Renal cortical epithelial cell (primary cell): ENCODE measurements at regions not wholly inside any gene's neighbourhood (a gene's known extent, or its start where the extent isn't known, plus 50 kb on each side); places are given as distances from the start of the nearest gene placed in this dataset.
A peak's percentile ranks its signal among the peaks of the same experiment; 100 is the strongest.

Source experiments
- DNase-seq: peaks from one replicate; pipeline ENCODE4 v3.0.0-alpha.2; 2011; ENCODE audit warnings: low read depth

DNA sequence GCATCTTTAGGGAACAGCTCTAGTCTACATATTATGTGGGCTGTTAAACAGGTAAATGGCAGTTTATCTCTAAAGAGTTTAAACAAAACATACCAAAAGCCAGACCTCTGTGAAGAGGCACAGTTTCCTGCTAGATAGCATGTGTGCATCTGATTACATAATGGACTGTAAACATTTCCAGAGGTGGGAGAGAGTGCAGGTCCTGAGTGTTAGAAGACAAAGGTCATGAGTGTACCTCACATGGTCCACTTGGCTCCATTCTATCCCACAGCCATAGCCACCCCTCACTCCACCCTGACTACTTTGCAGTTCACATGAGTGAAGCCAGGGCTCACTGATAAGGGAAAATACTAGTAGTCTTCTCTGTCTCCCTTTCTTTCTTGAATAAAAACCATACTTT, 233.4 kb downstream of the MTX2 start:
- DNase-seq: no peak

- DNase-seq: no peak
These were observed 234.5 kb downstream of the MTX2 start for GRCh38 chr2:176503776-176504175.

GRCh38 chr2:176504440-176504839, 235.2 kb downstream of the MTX2 start:
- no peak for DNase-seq

GRCh38 chr2:176507786-176508185, 238.5 kb downstream of the MTX2 start:
- peak; percentile 86 for DNase-seq

DNA sequence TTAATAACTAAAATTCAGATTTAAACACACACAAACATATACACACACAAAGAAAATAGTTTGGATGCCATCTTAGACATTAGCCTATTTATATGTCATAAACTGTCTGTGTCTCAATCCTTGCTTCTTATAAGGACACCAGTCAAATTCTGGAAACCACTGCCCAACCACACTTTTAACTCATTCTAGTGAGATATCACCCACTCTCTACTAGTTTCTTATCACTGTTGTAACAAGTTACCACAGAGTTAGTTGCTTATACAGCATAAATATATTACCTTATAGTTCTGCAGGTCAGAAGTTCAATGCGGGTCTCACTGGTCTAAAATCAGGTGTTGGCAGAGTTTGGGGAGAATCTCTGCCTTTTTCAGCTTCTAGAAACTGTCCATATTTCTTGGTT, 239.1 kb downstream of the MTX2 start:
- DNase-seq: no peak

- peak; percentile 93 for DNase-seq
These were observed 239.9 kb downstream of the MTX2 start for GRCh38 chr2:176508984-176509740.

DNA sequence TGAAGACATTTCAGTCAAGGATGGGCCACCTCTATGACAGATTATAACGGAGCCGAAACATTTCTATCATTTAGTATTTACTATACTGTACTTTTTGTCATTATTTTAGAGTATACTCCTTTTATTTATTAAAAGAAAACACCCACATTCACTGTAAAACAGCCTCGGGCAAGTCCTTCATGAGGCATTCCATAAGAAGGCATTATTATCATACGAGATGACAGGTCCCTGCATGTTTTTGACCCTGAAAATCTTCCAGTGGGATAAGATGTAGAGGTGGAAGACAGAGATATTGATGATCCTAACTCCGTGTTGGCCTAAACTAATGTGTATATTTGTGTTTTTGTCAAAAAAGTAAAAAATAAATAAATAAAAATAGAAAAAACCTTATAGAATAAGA, 245.0 kb downstream of the MTX2 start:
- DNase-seq: no peak

DNA sequence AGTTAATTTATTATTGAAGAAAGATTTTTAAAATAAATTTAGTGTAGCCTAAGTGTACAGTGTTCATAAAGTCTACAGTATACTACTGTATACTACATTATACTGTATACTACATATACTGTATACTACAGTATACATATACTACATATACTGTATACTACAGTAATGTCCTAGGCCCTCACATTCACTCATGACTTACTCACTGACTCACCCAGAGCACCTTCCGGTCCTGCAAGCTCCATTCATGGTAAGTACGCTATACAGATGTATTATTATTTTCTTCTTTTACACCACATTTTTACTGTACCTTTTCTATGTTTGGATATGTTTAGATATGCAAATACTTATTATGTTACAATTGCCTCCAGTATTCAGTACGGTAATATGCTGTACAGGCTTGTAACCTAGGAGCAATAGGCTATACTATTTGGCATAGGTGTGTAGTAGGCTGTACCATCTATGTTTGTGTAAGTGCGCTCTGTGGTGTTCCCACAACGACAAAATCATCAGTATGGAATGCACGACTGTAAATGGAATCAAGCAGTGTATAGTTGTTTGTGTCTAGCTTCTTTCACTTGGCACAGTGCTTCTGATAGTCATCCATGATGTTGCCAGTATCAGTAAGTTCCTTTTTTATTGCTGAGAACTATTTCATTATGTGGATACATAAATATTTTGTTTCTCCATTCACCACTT, 245.7 kb downstream of the MTX2 start:
- DNase-seq: no peak

DNA sequence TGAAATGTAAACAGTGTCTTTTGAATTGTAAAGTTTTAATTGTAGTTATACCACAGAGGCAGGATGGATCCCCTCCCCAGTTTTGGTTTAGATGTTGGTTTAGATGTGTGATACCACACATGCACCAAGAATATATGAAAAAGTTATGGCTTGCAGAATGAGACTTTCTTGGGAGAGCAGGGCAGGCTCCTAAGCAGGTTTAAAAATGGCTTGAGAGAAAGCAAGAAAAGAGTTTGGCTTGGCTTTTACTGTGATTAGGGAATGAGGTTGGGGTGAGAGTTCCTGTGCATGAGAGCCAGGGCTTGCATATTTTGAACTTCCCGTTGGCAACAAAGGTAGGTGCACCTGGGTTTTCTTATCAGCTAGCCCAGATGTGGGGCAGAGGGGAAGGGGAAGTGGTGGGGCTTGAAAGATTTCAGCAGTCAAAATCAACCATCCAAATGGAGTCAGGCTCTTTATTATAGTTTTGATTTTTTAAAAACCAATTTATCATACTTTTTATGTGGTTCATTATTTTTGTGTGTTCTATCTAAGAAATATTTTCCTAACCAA, 246.9 kb downstream of the MTX2 start:
- no peak for DNase-seq

DNA sequence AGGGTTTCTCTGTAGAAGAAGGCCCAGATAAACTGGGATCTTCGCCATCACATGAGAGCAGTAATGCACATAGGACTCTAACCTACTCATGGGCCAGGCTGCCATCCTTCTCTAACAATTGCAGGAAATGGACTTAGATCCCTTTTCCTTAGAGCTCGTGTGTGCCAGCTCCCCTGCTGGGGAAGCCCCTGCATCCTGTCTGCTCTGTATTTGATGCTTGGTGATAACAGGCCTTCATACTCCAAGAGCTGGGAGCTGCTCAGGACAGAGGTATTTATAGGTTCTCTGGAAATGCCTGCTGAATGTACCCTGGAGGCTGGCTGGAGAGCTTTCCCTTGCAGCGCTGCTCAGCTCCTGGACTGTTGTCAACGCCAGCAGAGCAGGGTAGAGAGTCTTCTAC, 249.6 kb downstream of the MTX2 start:
- no peak for DNase-seq

DNA sequence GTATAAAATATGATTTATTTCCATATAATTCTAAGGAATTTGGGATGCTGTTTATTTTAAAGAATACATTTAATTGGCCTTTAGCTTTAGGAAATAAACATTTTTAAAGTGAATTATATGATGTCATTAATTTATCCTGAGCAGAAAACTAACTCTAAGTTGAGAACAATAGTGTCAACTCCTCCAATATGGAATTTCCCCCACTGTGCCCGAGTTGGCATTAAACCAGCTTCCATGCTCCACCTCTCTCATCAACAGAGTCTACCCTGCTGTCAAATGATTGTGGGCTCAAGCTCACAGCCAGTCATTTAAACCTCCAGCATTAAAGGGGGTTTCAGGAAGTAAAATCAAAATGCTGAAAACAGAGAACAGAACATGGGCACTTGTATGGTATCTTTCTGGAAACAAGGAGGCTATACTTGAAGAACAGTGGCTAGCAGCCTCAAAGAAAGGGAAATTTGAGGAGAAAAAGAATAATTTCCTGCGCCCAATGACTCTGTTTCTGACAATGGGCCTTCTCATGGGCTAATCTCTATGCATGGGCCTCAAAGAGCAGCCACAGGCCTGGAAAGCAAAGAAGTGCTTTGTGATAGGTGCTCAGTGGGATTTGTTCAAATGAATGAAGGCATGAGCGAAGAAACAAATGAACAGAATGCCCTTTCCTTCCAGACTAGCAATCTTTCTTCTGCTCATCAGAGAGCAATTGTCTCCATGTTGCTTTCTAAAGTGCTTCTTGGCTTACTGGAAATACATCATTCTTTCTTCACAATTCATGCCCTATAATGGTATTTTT, 252.8 kb downstream of the MTX2 start:
- DNase-seq: no peak

DNA sequence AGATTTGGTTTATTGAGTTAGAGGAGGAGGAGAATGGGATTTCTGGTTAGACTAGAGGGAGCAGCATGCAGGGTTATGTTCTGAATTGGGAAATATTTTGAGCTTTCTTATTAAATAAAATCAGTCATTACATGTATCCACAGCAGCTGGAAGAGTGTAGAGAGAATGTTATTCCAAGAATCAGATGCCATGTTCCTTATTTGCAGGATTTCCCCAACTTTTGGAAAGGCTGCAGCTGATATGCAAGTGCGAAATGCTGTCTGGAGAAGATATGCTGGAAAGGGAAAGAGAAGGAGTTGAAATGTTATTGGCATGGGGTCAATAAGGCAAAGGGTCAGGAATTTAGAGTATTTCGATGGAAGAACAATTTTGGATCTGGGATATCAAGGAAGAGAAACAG, 255.8 kb downstream of the MTX2 start:
- DNase-seq: no peak

DNA sequence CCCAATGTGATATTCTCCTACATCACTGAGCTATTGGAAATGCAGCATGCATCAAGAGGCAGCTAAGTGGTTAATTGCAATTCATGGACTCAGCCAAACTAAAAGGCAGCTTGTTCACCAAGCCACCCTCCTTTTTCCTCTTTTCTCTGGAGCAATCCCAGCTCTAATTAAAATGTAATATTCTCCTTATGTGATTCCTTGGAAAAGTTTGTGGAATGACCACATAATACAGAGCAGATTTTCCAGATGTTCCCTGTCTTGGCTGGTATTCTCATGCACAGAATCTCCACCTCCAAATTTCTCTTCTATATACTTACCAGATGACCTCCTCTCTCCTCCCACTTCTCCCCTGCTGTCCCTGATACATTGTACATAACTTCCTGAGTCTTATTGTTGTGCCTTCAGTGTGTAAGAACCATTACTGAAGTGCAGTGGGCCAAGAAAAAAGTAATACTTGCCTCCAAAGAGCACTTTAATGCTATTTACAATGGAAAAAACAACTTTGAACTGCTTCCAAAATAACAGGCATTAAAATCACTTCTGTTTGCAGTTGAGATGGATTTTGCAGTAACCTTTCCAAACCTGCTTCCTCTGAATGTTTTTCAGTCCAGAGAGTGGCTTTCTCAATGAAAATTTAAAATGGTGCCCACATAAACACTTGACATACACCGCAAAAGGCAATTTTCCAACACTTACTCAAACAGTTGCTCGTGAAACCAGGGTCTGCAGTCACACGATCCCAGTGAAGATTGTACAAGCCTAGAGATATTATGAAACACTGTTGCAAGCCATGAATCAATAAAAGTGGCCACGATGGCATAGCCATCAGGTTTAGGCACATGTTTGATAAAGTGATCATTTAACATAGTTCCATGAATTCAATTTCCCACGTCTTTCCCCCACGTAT, 258.0 kb downstream of the MTX2 start:
- peak; percentile 65 for DNase-seq

DNA sequence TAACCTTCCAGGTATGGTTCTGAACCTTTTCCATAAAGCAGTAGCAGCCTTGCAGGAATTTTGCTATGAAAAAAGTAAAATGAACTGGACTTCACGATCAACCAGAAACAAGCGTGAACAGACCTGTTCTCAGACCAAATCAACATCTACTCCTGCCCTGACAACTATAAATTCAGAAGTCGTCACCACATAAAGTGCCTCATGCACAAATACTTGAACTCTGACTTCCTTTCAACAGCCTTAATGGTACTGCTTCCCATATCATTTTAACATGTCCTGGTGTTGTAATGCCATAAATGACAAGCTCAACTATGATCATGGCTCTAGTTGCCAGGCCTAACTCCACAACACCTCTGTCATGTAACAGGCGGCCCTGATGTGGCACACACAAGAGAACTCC, 262.4 kb downstream of the MTX2 start:
- no peak for DNase-seq

DNA sequence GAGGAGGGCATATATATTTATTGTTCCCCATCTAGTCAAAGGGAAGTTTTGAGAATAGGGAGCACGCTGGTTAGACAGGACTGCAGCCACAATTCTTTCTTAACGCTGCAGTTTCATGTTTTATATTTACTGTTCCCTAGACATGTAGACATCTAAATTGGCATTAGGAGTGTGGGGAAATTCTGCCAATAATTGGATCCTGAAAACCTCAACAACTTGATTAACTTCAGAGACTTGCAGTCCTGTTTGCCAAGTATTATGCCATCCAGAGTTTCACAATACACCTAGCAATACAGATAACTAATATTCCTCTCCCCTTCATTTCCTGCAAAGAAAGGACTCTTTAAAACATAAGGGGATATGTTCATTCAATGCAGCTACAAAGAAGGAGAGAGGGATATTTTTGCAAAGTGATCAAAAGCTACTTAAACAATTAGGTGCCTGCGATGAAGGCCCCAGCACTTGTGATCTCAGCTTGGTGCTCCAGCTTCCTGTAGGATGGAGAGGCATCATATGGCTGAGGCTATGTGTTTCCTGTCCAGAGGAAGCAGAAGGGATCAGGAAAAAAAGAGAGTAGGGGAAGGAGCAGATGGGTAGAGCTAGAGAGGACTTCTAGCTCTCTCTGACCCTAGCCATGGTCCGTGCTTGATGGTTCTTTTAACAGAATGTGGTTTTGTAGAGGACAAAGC, 264.4 kb downstream of the MTX2 start:
- DNase-seq: peak; percentile 75

- peak; percentile 96 for DNase-seq
These were observed 265.7 kb downstream of the MTX2 start for GRCh38 chr2:176534798-176535466.

DNA sequence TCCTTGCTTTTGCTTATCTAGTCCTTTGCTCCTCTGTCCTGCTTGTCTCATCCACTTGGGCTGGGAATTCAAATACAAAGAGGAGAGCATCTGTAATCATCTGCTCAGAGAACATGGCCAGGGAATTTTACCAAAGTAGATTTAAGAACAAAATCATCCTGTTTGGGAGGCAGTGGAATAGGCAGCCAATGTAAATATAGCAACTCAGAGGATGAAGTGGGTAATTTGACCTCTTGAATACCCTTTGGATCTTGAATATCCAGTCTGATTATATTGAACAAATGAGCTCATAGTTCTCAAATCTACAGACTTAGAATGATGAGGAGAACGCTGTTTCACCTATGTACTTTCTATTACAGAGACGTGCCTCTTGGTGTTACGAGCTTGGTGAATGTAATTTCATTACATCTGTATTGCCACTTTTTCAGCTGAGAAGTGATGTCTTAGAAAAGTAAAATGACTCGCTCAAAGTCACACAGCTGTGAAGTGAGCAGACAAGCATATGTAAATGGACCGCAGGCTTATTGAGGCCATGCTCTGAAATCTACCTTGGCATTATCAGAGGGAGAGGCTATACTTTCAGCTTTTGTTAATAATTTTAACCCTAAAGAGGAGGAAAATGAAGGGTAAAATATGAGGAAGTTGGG, 266.3 kb downstream of the MTX2 start:
- DNase-seq: peak; percentile 79

DNA sequence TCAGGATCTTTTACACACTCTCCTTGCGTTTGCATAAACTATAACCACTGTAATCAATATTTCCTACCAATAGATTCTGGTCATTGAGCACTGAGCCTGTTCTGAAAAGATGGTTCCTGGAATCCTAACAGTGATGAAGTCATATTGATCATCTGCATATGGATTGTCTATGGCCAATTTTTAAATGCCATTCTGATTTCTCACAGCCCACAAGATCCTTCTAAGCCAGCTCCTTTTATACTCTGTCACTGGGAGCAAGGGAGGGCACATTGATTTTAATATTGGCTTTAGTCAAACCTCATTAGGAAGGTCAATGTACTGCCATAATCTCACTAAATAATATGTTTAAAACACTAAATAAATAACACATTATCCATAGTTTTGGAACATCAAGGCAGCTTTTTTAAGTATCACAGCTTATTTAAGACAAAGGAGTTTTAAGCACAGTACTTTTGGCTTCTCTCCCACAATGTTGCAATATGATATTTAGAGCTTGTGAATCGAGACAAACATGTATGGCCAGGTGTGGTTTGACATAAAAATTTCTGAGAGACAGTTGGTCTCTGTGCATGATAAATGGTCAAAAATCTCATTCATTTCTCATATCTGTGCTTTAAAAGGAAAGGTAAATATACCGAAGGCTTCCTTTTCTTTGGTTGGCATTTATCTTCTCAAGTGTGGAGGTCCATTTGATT, 267.3 kb downstream of the MTX2 start:
- DNase-seq: peak; percentile 28

GRCh38 chr2:176537932-176538331, 268.7 kb downstream of the MTX2 start:
- no peak for DNase-seq
